GM23248 (cell line): ENCODE measurements at regions not wholly inside any gene's neighbourhood (a gene's known extent, or its start where the extent isn't known, plus 50 kb on each side); places are given as distances from the start of the nearest gene placed in this dataset.

ENCODE experiments used
- EZH2 ChIP-seq: fragments of 200-600 bp; sonication (generic); IDR thresholded peaks from 2 replicates; pipeline ENCODE4 v1.6.1; 2018; ENCODE audit warnings: antibody characterized with exemption, mild to moderate bottlenecking; ENCODE audit not compliant: insufficient read depth, poor library complexity, severe bottlenecking
- EZH2phosphoT487 ChIP-seq: fragments of 200-600 bp; sonication (generic); IDR thresholded peaks from 2 replicates; pipeline ENCODE4 v1.6.1; 2018; ENCODE audit warnings: antibody characterized with exemption, moderate library complexity, mild to moderate bottlenecking, low read depth; ENCODE audit not compliant: insufficient read depth

- TF ChIP-seq EZH2phosphoT487 (no peak), EZH2 (no peak)
Observed at GRCh38 chr10:52956461-52956860, 183.9 kb upstream of the MBL2 start.
